Osteocyte (in vitro differentiated cells): ENCODE measurements at regions not wholly inside any gene's neighbourhood (a gene's known extent, or its start where the extent isn't known, plus 50 kb on each side); places are given as distances from the start of the nearest gene placed in this dataset.
A peak's percentile ranks its signal among the peaks of the same experiment; 100 is the strongest.

Experiments
- DNase-seq: peaks from one replicate; pipeline ENCODE4 v3.0.0; 2021; ENCODE audit warnings: mixed read lengths; ENCODE audit not compliant: unreplicated experiment; ENCODE audit errors: extremely low spot score
- H3K27ac Mint-ChIP-seq: one replicate; pipeline ENCODE4 v1.8.0; 2021; ENCODE audit warnings: mild to moderate bottlenecking, mixed read lengths; ENCODE audit not compliant: unreplicated experiment
- H3K27me3 Mint-ChIP-seq: one replicate; pipeline ENCODE4 v1.8.0; 2021; ENCODE audit warnings: mixed read lengths; ENCODE audit not compliant: unreplicated experiment
- H3K36me3 Mint-ChIP-seq: one replicate; pipeline ENCODE4 v1.8.0; 2021; ENCODE audit warnings: mixed read lengths; ENCODE audit not compliant: unreplicated experiment
- H3K4me1 Mint-ChIP-seq: one replicate; pipeline ENCODE4 v1.8.0; 2021; ENCODE audit warnings: mixed read lengths; ENCODE audit not compliant: unreplicated experiment
- H3K4me3 Mint-ChIP-seq: one replicate; pipeline ENCODE4 v1.8.0; 2021; ENCODE audit warnings: mild to moderate bottlenecking, moderate library complexity, mixed read lengths; ENCODE audit not compliant: unreplicated experiment
- H3K9me3 Mint-ChIP-seq: one replicate; pipeline ENCODE4 v1.8.0; 2021; ENCODE audit warnings: mixed read lengths; ENCODE audit not compliant: unreplicated experiment
- TF ChIP-seq, protein P1 (sequence below): fragments of 200-600 bp; sonication (generic); IDR thresholded peaks from 2 replicates; pipeline ENCODE4 v1.5.0; 2021; ENCODE audit warnings: antibody characterized with exemption, mild to moderate bottlenecking, moderate library complexity

DNA sequence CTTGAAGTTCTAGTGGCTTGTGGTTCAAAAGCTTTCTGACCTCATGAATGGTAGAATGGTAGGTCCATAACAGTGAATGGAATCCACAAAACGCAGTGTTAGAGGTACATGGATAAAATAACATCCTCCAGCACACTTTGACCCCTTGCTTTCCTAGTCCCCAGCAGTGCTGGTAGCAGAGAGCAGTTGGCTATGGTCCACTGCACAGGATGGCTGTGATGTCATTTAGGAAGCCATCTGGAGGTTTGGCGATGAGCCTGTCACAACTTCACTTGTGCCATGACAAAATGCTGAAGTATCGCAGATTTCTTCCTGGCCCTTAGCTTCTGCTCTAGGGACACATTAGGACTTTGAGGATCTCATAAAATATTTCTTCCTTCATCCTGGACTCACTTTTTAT lies 300.0 kb upstream of the FZD8 start:
- TF ChIP-seq, protein P1, sequence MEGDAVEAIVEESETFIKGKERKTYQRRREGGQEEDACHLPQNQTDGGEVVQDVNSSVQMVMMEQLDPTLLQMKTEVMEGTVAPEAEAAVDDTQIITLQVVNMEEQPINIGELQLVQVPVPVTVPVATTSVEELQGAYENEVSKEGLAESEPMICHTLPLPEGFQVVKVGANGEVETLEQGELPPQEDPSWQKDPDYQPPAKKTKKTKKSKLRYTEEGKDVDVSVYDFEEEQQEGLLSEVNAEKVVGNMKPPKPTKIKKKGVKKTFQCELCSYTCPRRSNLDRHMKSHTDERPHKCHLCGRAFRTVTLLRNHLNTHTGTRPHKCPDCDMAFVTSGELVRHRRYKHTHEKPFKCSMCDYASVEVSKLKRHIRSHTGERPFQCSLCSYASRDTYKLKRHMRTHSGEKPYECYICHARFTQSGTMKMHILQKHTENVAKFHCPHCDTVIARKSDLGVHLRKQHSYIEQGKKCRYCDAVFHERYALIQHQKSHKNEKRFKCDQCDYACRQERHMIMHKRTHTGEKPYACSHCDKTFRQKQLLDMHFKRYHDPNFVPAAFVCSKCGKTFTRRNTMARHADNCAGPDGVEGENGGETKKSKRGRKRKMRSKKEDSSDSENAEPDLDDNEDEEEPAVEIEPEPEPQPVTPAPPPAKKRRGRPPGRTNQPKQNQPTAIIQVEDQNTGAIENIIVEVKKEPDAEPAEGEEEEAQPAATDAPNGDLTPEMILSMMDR: no peak
- H3K27me3 Mint-ChIP-seq: peaks cover 18% of the 10 kb centered on the region
- H3K4me1 Mint-ChIP-seq: peaks cover 18% of the 10 kb centered on the region
- DNase-seq: no peak
- no peaks in the 10 kb centered on the region for H3K9me3 Mint-ChIP-seq
- H3K27ac Mint-ChIP-seq: no peak overlapping the region
- H3K4me3 Mint-ChIP-seq: no peak overlapping the region
- no peaks in the 10 kb centered on the region for H3K36me3 Mint-ChIP-seq

DNA sequence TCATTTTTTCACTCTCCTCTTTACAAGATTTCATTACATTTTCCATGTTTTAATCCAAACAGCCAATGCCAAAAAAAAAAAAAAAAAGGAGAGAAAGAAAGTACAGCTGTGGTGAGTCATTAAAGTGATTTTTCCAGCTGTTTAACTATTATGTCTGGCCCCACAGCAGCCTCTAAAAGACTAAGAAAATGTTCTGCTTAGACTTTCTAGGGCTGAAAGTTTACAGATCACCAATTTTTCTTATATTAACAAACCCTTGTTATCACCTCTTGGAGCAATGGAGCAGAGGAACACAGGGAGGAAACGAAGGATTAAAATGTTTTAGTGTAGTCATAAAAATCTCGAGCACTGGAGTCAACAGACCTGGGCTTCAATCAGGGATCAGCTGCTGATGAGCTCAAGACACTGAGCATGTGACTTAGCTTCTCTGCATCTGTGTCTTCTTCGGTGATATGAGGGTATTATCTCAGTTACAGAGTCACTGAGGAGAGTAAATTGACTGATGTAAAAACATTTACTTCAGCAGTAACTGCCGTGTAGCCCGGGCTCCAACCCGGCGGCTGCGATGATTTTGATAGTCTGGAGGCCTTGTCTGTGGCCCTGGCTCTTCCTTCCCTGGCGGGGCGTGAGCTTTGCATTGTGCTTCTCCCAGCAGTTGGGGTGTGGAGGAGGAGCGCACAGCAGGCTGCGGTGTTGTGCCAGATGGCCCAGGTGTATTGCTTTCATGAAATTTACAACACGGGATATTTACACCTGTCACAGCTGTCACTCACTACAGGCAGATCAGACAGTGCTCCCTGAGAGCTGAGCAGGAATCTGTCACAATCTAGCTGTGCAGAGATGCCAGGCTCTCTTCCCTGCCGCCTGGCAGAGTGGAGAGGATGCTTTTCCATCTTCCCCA lies 298.3 kb upstream of the FZD8 start:
- Mint-ChIP-seq H3K4me1 (peaks cover 21% of the 10 kb centered on the region), H3K4me3 (no peak overlapping the region), H3K9me3 (peaks cover 7% of the 10 kb centered on the region), H3K27me3 (peaks cover 12% of the 10 kb centered on the region), H3K36me3 (no peaks in the 10 kb centered on the region), H3K27ac (no peak overlapping the region)
- TF ChIP-seq, protein P1: no peak
- no peak for DNase-seq

DNA sequence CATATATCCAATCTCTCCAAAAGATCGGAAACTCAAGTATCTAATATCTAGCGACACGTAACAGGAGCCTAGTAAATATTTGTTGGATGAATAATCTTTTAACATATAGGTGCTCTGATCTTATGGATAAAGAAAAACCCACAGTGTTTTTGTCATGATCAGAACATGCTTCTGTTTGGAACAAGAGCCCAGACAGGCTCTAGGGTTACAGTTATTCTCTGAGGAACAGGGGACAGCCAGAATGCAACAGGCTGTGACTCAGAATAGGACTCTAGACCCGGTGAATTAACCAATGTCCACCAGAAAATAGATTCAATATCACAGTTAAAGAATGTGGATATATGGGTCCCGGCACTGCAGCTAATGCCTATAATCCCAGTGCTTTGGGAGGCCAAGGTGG lies 296.1 kb upstream of the FZD8 start:
- no peak for DNase-seq
- Mint-ChIP-seq H3K27ac (no peak overlapping the region), H3K27me3 (peaks cover 7% of the 10 kb centered on the region), H3K9me3 (peaks cover 7% of the 10 kb centered on the region), H3K4me1 (peaks cover 40% of the 10 kb centered on the region), H3K4me3 (no peak overlapping the region), H3K36me3 (no peaks in the 10 kb centered on the region)
- TF ChIP-seq, protein P1: no peak

DNA sequence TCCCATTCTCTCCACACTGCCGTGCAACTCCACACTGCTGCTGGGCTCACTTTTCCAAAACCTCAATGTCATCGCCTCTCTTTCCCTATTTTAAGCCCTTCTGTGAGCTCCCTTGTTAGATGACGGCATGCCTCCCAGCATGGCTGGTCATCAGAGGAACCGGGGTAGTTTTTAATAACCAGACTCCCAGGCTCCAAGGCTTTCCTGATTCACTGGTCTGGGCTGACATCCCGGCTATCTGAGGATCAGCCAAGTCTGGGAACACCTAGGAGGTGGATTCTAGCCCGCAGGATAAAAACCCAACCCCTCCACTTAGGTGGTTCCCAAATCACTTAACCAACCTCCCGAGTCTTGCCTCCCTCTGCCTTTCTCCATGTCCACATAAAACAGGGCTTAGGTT lies 295.4 kb upstream of the FZD8 start:
- Mint-ChIP-seq H3K36me3 (no peaks in the 10 kb centered on the region), H3K27me3 (peaks cover 7% of the 10 kb centered on the region), H3K9me3 (peaks cover 7% of the 10 kb centered on the region)

DNA sequence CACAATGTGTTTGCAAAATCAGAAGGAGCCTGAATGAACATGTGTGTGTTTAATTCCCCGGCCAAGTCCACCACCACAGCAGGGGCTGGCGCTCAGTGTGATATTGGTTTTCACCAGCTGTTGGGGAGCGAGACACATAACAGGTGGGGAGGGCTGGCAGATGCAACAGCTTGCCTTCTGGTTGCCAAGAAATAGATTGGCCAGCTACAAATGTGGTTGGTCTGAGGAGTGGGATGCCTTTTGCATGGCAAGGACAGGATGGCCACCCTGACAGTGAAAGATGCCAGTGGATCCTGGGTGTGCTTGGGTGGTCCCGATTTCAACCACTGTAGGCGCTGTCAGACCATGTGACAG lies 292.5 kb upstream of the FZD8 start:
- H3K9me3 Mint-ChIP-seq: peaks cover 7% of the 10 kb centered on the region

More for the DNA sequence above, 295.4 kb upstream of the FZD8 start:
- no peak overlapping the region for H3K27ac Mint-ChIP-seq
- TF ChIP-seq, protein P1: no peak
- no peak for DNase-seq
- H3K4me1 Mint-ChIP-seq: peaks cover 40% of the 10 kb centered on the region
- H3K4me3 Mint-ChIP-seq: no peak overlapping the region

More for the DNA sequence above, 292.5 kb upstream of the FZD8 start:
- H3K27ac Mint-ChIP-seq: peak overlapping the region; percentile 45
- H3K27me3 Mint-ChIP-seq: peaks cover 7% of the 10 kb centered on the region
- no peak for DNase-seq
- H3K4me3 Mint-ChIP-seq: no peak overlapping the region
- peaks cover 23% of the 10 kb centered on the region for H3K4me1 Mint-ChIP-seq
- TF ChIP-seq, protein P1: no peak
- no peaks in the 10 kb centered on the region for H3K36me3 Mint-ChIP-seq
